ENCODE measurements at regions not wholly inside any gene's neighbourhood (a gene's known extent, or its start where the extent isn't known, plus 50 kb on each side); places are given as distances from the start of the nearest gene placed in this dataset.

GRCh38 chr3:124597979-124598378, 132.3 kb upstream of the UMPS start:
- Histone ChIP-seq H3K9me2 (ENCODE audit: low read depth, low read length) (no peaks in the 10 kb centered on the region), H3K4me3 (ENCODE audit: low read depth, low read length, poor library complexity, severe bottlenecking) (no peak overlapping the region), H4K20me1 (ENCODE audit: insufficient read depth, low read length) (no peaks in the 10 kb centered on the region), H3K9ac (ENCODE audit: low read length) (no peak overlapping the region), H2AFZ (ENCODE audit: low read length) (no peak overlapping the region), H3K4me2 (ENCODE audit: low read length) (no peak overlapping the region), H3K36me3 (ENCODE audit: insufficient read depth, low read length) (no peaks in the 10 kb centered on the region), H3K9me3 (ENCODE audit: low read length) (no peaks in the 10 kb centered on the region), H3K4me1 (ENCODE audit: insufficient read depth, low read length, severe bottlenecking) (no peaks in the 10 kb centered on the region), H3F3A (ENCODE audit: insufficient read depth, low read length) (no peaks in the 10 kb centered on the region), H3K79me2 (ENCODE audit: insufficient read depth, low read length) (no peaks in the 10 kb centered on the region), H3K27ac (ENCODE audit: low read depth, low read length, poor library complexity, severe bottlenecking) (no peak overlapping the region), H3K27me3 (ENCODE audit: insufficient read depth, low read length) (no peaks in the 10 kb centered on the region)
- TF ChIP-seq, protein P1, sequence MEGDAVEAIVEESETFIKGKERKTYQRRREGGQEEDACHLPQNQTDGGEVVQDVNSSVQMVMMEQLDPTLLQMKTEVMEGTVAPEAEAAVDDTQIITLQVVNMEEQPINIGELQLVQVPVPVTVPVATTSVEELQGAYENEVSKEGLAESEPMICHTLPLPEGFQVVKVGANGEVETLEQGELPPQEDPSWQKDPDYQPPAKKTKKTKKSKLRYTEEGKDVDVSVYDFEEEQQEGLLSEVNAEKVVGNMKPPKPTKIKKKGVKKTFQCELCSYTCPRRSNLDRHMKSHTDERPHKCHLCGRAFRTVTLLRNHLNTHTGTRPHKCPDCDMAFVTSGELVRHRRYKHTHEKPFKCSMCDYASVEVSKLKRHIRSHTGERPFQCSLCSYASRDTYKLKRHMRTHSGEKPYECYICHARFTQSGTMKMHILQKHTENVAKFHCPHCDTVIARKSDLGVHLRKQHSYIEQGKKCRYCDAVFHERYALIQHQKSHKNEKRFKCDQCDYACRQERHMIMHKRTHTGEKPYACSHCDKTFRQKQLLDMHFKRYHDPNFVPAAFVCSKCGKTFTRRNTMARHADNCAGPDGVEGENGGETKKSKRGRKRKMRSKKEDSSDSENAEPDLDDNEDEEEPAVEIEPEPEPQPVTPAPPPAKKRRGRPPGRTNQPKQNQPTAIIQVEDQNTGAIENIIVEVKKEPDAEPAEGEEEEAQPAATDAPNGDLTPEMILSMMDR (IDR thresholded peaks at IDR 0.05; ENCODE audit: low read length) = no peak
- no peak for TF ChIP-seq EZH2 (IDR thresholded peaks at IDR 0.05; ENCODE audit: borderline replicate concordance, low read length)

- H3K9ac ChIP-seq (ENCODE audit: low read length) = no peak overlapping the region
- no peak overlapping the region for H3K27ac ChIP-seq (ENCODE audit: low read depth, low read length, poor library complexity, severe bottlenecking)
- no peak overlapping the region for H2AFZ ChIP-seq (ENCODE audit: low read length)
- no peaks in the 10 kb centered on the region for H3K36me3 ChIP-seq (ENCODE audit: insufficient read depth, low read length)
- no peak overlapping the region for H3K4me2 ChIP-seq (ENCODE audit: low read length)
- H4K20me1 ChIP-seq (ENCODE audit: insufficient read depth, low read length) = no peaks in the 10 kb centered on the region
- H3K4me1 ChIP-seq (ENCODE audit: insufficient read depth, low read length, severe bottlenecking) = no peaks in the 10 kb centered on the region
- H3K9me2 ChIP-seq (ENCODE audit: low read depth, low read length) = no peaks in the 10 kb centered on the region
- H3K79me2 ChIP-seq (ENCODE audit: insufficient read depth, low read length) = no peaks in the 10 kb centered on the region
- H3K9me3 ChIP-seq (ENCODE audit: low read length) = no peaks in the 10 kb centered on the region
- H3K4me3 ChIP-seq (ENCODE audit: low read depth, low read length, poor library complexity, severe bottlenecking) = no peak overlapping the region
- TF ChIP-seq, protein P1 (IDR thresholded peaks at IDR 0.05; ENCODE audit: low read length) = no peak
- TF ChIP-seq EZH2 (IDR thresholded peaks at IDR 0.05; ENCODE audit: borderline replicate concordance, low read length) = no peak
- no peaks in the 10 kb centered on the region for H3F3A ChIP-seq (ENCODE audit: insufficient read depth, low read length)
- H3K27me3 ChIP-seq (ENCODE audit: insufficient read depth, low read length) = no peaks in the 10 kb centered on the region
Observed at GRCh38 chr3:124599147-124599765, 131.0 kb upstream of the UMPS start.

GRCh38 chr3:124599779-124600693, 130.2 kb upstream of the UMPS start:
- Histone ChIP-seq H3F3A (ENCODE audit: insufficient read depth, low read length) (no peaks in the 10 kb centered on the region), H3K79me2 (ENCODE audit: insufficient read depth, low read length) (no peaks in the 10 kb centered on the region), H3K9me2 (ENCODE audit: low read depth, low read length) (no peaks in the 10 kb centered on the region), H3K9ac (ENCODE audit: low read length) (no peak overlapping the region), H3K4me1 (ENCODE audit: insufficient read depth, low read length, severe bottlenecking) (no peaks in the 10 kb centered on the region), H3K36me3 (ENCODE audit: insufficient read depth, low read length) (no peaks in the 10 kb centered on the region), H3K9me3 (ENCODE audit: low read length) (no peaks in the 10 kb centered on the region), H4K20me1 (ENCODE audit: insufficient read depth, low read length) (no peaks in the 10 kb centered on the region), H2AFZ (ENCODE audit: low read length) (no peak overlapping the region), H3K27me3 (ENCODE audit: insufficient read depth, low read length) (no peaks in the 10 kb centered on the region), H3K27ac (ENCODE audit: low read depth, low read length, poor library complexity, severe bottlenecking) (no peak overlapping the region), H3K4me3 (ENCODE audit: low read depth, low read length, poor library complexity, severe bottlenecking) (no peak overlapping the region), H3K4me2 (ENCODE audit: low read length) (no peak overlapping the region)
- TF ChIP-seq, protein P1 (IDR thresholded peaks at IDR 0.05; ENCODE audit: low read length) = no peak
